GM12891 (cell line): ENCODE measurements at regions not wholly inside any gene's neighbourhood (a gene's known extent, or its start where the extent isn't known, plus 50 kb on each side); places are given as distances from the start of the nearest gene placed in this dataset.

ENCODE experiments used
- PAX5 ChIP-seq: IDR thresholded peaks from 2 replicates; pipeline ENCODE4 v1.6.1; 2011; ENCODE audit warnings: low read length, moderate library complexity, mild to moderate bottlenecking; ENCODE audit not compliant: insufficient read depth, severe bottlenecking
- POLR2A ChIP-seq: IDR thresholded peaks from 2 replicates; pipeline ENCODE4 v1.6.1; 2011; ENCODE audit warnings: low read depth, low read length, control low read depth
- POLR2AphosphoS5 ChIP-seq: IDR thresholded peaks from 2 replicates; pipeline ENCODE4 v1.6.1; 2011; ENCODE audit warnings: low read depth, low read length, control low read depth
- POU2F2 ChIP-seq: IDR thresholded peaks from 2 replicates; pipeline ENCODE4 v1.6.1; 2011; ENCODE audit warnings: low read depth, mild to moderate bottlenecking, control low read depth, low read length, moderate library complexity
- SPI1 ChIP-seq: IDR thresholded peaks from 2 replicates; pipeline ENCODE4 v1.6.1; 2011; ENCODE audit warnings: low read depth, low read length, control low read depth
- TAF1 ChIP-seq: IDR thresholded peaks from 2 replicates; pipeline ENCODE4 v1.6.1; 2011; ENCODE audit warnings: low read depth, low read length, control low read depth

GRCh38 chr16:5820472-5820871 is 722.9 kb upstream of the EEF2KMT start:
- TF ChIP-seq POLR2A (no peak), POLR2AphosphoS5 (no peak), TAF1 (no peak), POU2F2 (no peak), PAX5 (no peak), SPI1 (no peak)
